Memory B cell (primary cell): ENCODE measurements at regions not wholly inside any gene's neighbourhood (a gene's known extent, or its start where the extent isn't known, plus 50 kb on each side); places are given as distances from the start of the nearest gene placed in this dataset.
"Not testable (repeated sequence)": the region's sequence is repeated elsewhere in the genome, so short reads cannot be mapped to it uniquely, and the experiment has no call there.

ENCODE experiments used
- ATAC-seq: fragments of 150-1000 bp; cut with Tn5 transposase; 2 replicates; pipeline ENCODE4 v1.10.0; 2021; ENCODE audit warnings: low read depth, mild to moderate bottlenecking, moderate library complexity
- DNase-seq, 2 donors: peaks; one replicate each; pipeline ENCODE4 v3.0.0; 2022; ENCODE audit warnings: low spot score in 2 of 2
- H3K27ac Mint-ChIP-seq: one replicate; pipeline ENCODE4 v1.8.0; 2022; ENCODE audit warnings: mild to moderate bottlenecking, moderate library complexity, mixed read lengths
- H3K27me3 Mint-ChIP-seq: one replicate; pipeline ENCODE4 v1.8.0; 2022; ENCODE audit warnings: mixed read lengths
- H3K36me3 Mint-ChIP-seq: one replicate; pipeline ENCODE4 v1.8.0; 2022; ENCODE audit warnings: mild to moderate bottlenecking, mixed read lengths
- H3K4me1 Mint-ChIP-seq: one replicate; pipeline ENCODE4 v1.8.0; 2022; ENCODE audit warnings: mixed read lengths
- H3K4me3 Mint-ChIP-seq: one replicate; pipeline ENCODE4 v1.8.0; 2022; ENCODE audit warnings: mild to moderate bottlenecking, moderate library complexity, mixed read lengths
- H3K9me3 Mint-ChIP-seq: one replicate; pipeline ENCODE4 v1.8.0; 2022; ENCODE audit warnings: mixed read lengths

GRCh38 chr10:130973127-130973839 is 338.2 kb downstream of the TCERG1L start:
- no peak overlapping the region for H3K27ac Mint-ChIP-seq
- peaks cover 6% of the 10 kb centered on the region for H3K9me3 Mint-ChIP-seq
- ATAC-seq (no peak), DNase-seq (no peak)
- H3K36me3 Mint-ChIP-seq, result no peaks in the 10 kb centered on the region
- no peak overlapping the region for H3K4me3 Mint-ChIP-seq
- H3K27me3 Mint-ChIP-seq, result no peaks in the 10 kb centered on the region
- H3K4me1 Mint-ChIP-seq, result no peaks in the 10 kb centered on the region

GRCh38 chr10:130974166-130974565 is 337.4 kb downstream of the TCERG1L start:
- Mint-ChIP-seq H3K9me3 (peaks cover 6% of the 10 kb centered on the region), H3K27me3 (no peaks in the 10 kb centered on the region), H3K27ac (no peak overlapping the region), H3K4me3 (no peak overlapping the region), H3K36me3 (no peaks in the 10 kb centered on the region), H3K4me1 (no peaks in the 10 kb centered on the region)
- ATAC-seq (no peak), DNase-seq (no peak)

DNA sequence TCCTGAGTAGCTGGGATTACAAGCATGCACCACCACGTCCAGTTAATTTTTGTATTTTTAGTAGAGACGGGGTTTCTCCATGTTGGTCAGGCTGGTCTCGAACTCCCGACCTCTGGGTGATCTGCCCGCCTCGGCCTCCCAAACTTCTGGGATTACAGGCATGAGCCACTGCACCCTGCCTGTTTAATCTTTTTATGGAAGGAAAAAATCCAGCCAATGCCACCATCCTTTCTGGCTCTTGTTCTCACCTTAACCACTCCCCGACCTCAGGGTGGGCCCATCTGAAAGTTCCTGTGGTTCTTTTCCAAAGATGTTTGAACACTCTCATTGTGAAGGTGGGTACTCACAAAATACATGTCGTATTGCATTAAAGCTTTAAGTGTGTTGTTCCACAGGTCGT is 336.2 kb downstream of the TCERG1L start:
- not testable (repeated sequence) for ATAC-seq, H3K27ac Mint-ChIP-seq, H3K4me1 Mint-ChIP-seq, H3K27me3 Mint-ChIP-seq, H3K9me3 Mint-ChIP-seq, DNase-seq, H3K4me3 Mint-ChIP-seq, H3K36me3 Mint-ChIP-seq

DNA sequence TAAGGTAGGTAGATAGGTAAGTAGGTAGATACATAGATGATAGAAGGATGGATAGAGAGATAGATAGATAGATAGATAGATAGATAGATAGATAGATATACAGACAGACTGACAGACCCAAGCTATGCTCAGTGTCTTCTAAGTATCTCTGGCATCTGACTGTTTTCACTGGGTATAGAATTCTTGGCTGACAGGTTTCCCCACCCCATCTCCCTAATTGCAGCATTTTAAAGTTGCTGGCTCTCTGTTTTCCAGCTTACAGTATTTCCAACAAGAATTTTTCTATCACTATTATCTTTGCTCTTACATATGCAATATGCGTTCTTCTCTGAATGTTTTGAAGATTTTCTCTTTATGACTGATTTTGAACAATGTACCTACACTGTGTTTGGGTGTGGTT is 328.7 kb downstream of the TCERG1L start:
- no peaks in the 10 kb centered on the region for H3K27me3 Mint-ChIP-seq
- H3K4me3 Mint-ChIP-seq, result no peak overlapping the region
- H3K27ac Mint-ChIP-seq, result no peak overlapping the region
- H3K9me3 Mint-ChIP-seq, result peaks cover 10% of the 10 kb centered on the region
- ATAC-seq, result no peak
- H3K4me1 Mint-ChIP-seq, result no peaks in the 10 kb centered on the region
- DNase-seq, result no peak
- H3K36me3 Mint-ChIP-seq, result no peaks in the 10 kb centered on the region

DNA sequence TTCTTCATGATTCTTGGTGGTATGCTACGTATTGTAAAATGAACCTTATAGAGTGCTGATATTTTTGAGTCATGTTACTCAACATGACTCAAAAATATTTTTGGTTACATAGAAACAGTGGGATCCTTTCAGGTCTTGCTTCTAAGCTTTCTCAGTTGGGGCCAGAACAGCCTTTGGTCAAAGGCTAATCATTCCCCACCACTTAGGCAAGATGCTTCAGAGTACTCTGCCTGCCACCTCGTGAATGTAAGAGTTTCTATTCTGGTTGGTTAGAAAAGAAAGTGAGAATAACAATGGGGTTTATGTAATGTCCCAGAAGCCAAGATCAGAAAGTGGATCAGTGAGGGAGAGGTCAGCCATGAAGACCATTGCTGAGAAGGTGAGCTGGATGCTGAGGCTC is 327.8 kb downstream of the TCERG1L start:
- Mint-ChIP-seq H3K9me3 (peaks cover 10% of the 10 kb centered on the region), H3K27ac (no peak overlapping the region), H3K4me1 (no peaks in the 10 kb centered on the region), H3K4me3 (no peak overlapping the region), H3K36me3 (no peaks in the 10 kb centered on the region), H3K27me3 (no peaks in the 10 kb centered on the region)
- no peak for DNase-seq
- no peak for ATAC-seq

DNA sequence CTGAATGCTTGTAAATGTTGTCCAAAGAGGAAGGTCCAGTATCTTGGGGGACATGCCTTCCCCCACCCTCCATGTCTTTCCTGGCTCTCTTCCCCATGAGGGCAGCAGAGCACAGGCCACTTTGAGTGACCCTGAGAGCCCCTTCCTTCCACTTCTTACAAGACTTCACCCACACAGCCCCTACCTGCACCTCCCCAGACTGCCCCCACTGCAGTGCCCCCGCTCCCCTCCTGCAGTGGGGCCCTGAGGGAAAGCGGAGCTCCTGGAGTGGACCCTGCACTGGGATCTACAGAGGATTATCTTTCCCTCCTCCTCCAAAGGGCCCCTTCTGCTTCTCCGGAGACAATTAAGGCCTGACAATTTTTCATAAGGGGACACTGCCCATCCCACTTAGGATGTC is 326.8 kb downstream of the TCERG1L start:
- no peak for DNase-seq
- Mint-ChIP-seq H3K4me3 (no peak overlapping the region), H3K27me3 (no peaks in the 10 kb centered on the region), H3K9me3 (peaks cover 9% of the 10 kb centered on the region), H3K36me3 (no peaks in the 10 kb centered on the region), H3K27ac (no peak overlapping the region), H3K4me1 (no peaks in the 10 kb centered on the region)
- no peak for ATAC-seq

- ATAC-seq, result no peak
- H3K9me3 Mint-ChIP-seq, result peaks cover 8% of the 10 kb centered on the region
- no peaks in the 10 kb centered on the region for H3K27me3 Mint-ChIP-seq
- H3K4me3 Mint-ChIP-seq, result no peak overlapping the region
- H3K4me1 Mint-ChIP-seq, result no peaks in the 10 kb centered on the region
- DNase-seq, result no peak
- H3K27ac Mint-ChIP-seq, result no peak overlapping the region
- H3K36me3 Mint-ChIP-seq, result no peaks in the 10 kb centered on the region
Measured at GRCh38 chr10:130985158-130985753, 326.3 kb downstream of the TCERG1L start.

- H3K4me1 Mint-ChIP-seq, result no peaks in the 10 kb centered on the region
- H3K4me3 Mint-ChIP-seq, result no peak overlapping the region
- ATAC-seq (no peak), DNase-seq (no peak)
- H3K27ac Mint-ChIP-seq, result no peak overlapping the region
- no peaks in the 10 kb centered on the region for H3K36me3 Mint-ChIP-seq
- H3K9me3 Mint-ChIP-seq, result peaks cover 8% of the 10 kb centered on the region
- H3K27me3 Mint-ChIP-seq, result no peaks in the 10 kb centered on the region
Measured at GRCh38 chr10:130986846-130987245, 324.7 kb downstream of the TCERG1L start.

DNA sequence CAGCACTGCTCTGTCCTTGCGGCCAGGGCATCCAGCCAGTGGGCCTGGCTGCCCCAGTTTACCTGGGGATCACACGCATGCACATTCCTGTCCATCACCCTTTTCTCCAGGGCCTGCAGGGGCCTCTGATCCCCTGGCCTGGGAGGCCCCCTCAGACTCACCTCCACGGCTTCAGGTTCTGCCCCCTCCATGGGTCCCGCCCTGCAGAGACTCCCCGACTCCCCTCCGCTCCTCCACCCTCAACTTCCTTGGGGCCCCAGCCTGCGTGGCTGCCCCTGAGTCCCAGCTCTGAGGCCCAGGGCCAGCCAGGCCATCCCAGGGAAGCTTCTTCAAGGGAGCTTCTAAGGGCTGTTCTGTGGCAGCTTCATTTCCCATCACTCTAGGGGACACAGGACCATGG is 324.1 kb downstream of the TCERG1L start:
- no peak for ATAC-seq
- Mint-ChIP-seq H3K27ac (no peak overlapping the region), H3K27me3 (no peaks in the 10 kb centered on the region), H3K4me1 (no peaks in the 10 kb centered on the region), H3K4me3 (no peak overlapping the region), H3K9me3 (peaks cover 8% of the 10 kb centered on the region), H3K36me3 (no peaks in the 10 kb centered on the region)
- DNase-seq, result no peak

DNA sequence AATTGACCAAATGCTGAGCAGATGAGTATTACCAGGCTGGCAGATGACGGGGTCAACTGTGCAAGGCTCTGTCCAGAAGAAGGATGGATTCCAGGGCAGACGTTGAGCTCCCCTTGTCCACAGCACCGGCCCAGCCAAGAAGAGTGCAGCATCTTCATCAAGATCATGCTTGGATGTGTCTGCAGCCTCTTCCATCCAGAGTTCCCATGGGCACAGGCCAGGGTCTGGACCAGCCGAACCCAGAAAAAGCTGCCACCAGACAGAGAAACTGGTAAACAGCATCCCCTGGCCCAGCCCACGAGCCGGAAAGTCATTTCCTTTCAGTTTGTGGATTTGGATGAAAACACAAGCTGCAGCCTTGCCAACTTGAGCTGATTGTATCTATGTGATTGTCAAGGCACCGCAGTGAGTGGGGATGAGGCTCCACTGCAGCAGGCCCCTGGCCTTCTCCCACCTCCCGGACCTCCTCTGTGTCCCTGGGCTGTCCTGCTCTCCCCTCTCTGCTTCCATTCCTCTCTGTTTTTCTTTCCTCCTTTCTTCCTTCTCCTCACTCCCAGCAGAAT is 321.8 kb downstream of the TCERG1L start:
- Mint-ChIP-seq H3K9me3 (no peaks in the 10 kb centered on the region), H3K27me3 (no peaks in the 10 kb centered on the region), H3K4me1 (no peaks in the 10 kb centered on the region), H3K4me3 (no peak overlapping the region), H3K36me3 (no peaks in the 10 kb centered on the region), H3K27ac (no peak overlapping the region)
- DNase-seq (no peak), ATAC-seq (no peak)

DNA sequence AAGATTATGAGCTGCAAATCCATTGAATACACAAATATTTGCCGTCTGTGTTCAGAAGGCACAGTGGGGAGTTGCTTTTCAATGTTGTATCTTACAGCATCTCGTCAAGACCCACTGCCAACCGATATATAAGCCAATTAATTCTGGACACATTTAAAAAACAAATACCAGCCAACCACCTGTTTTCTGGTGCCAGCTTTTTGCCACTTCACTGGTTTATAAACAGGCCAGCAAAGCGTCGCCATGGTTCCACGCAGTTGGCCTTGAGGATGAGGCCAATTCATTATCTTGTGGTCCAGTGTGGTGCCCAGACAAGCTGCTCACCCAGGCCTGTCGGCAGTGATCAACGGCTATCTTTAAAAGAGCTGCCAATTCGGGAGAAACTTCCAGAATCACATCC is 321.0 kb downstream of the TCERG1L start:
- no peak for ATAC-seq

DNA sequence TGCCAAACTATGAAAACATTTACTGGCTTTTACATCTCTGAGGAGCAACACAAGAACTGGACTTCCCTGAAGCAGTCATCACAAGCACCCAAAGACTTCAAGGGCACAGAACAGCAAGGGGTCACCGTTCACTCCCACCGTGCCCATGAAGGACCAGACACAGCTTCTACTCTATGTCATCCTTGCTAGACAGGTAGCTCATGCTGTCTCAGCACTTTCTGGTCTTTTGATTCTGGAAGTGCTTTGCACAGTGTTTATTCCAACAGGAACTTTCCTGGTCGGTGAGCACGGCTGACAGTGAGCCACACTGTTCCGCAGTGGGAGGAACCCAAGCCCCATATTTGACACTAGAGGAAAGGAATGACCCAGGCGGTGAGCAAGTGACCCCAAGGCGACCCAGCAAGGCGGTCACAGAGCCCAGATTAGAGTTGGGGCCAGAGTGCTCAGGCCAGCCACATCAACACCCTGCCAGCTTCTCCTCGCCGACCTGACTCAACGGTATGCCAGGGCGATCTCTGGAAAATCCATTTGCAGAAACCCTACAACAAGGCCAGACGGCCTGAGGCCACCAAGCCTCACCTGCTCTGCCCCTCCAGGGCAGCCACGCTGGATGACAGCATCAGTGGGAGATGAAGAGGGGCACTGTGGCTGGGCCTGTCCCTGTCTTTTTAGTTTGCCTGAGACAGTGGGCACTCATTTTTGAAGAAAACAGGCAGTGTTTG is 318.6 kb downstream of the TCERG1L start:
- DNase-seq (no peak), ATAC-seq (no peak)
- Mint-ChIP-seq H3K36me3 (no peaks in the 10 kb centered on the region), H3K4me3 (no peak overlapping the region), H3K27me3 (peaks cover 2% of the 10 kb centered on the region), H3K4me1 (no peaks in the 10 kb centered on the region), H3K9me3 (peaks cover 5% of the 10 kb centered on the region), H3K27ac (no peak overlapping the region)

More for the DNA sequence above, 321.0 kb downstream of the TCERG1L start:
- no peak for DNase-seq
- no peaks in the 10 kb centered on the region for H3K4me1 Mint-ChIP-seq
- no peaks in the 10 kb centered on the region for H3K27me3 Mint-ChIP-seq
- no peaks in the 10 kb centered on the region for H3K36me3 Mint-ChIP-seq
- H3K4me3 Mint-ChIP-seq, result no peak overlapping the region
- no peak overlapping the region for H3K27ac Mint-ChIP-seq
- no peaks in the 10 kb centered on the region for H3K9me3 Mint-ChIP-seq

GRCh38 chr10:130993612-130994011 is 317.9 kb downstream of the TCERG1L start:
- Mint-ChIP-seq H3K4me3 (no peak overlapping the region), H3K27me3 (peaks cover 2% of the 10 kb centered on the region), H3K36me3 (no peaks in the 10 kb centered on the region), H3K9me3 (peaks cover 5% of the 10 kb centered on the region), H3K27ac (no peak overlapping the region), H3K4me1 (no peaks in the 10 kb centered on the region)
- DNase-seq (no peak), ATAC-seq (no peak)

GRCh38 chr10:130994191-130994590 is 317.3 kb downstream of the TCERG1L start:
- H3K4me3 Mint-ChIP-seq, result no peak overlapping the region
- DNase-seq (no peak), ATAC-seq (no peak)
- H3K36me3 Mint-ChIP-seq, result no peaks in the 10 kb centered on the region
- H3K9me3 Mint-ChIP-seq, result peaks cover 5% of the 10 kb centered on the region
- H3K27ac Mint-ChIP-seq, result no peak overlapping the region
- peaks cover 2% of the 10 kb centered on the region for H3K27me3 Mint-ChIP-seq
- H3K4me1 Mint-ChIP-seq, result no peaks in the 10 kb centered on the region
